Smooth muscle cell (in vitro differentiated cells): ENCODE measurements at regions not wholly inside any gene's neighbourhood (a gene's known extent, or its start where the extent isn't known, plus 50 kb on each side); places are given as distances from the start of the nearest gene placed in this dataset.

Source experiments
- DNase-seq: peaks from one replicate; lab custom pipeline; 2025; ENCODE audit not compliant: unreplicated experiment; lab: John Stamatoyannopoulos, UW
- H2AFZ ChIP-seq: fragments of 200-600 bp; sonication (generic); 2 replicates; pipeline ENCODE4 v1.6.0; 2016; ENCODE audit warnings: antibody characterized with exemption, low read depth, mild to moderate bottlenecking
- H3F3A ChIP-seq: fragments of 200-600 bp; sonication (generic); 2 replicates; pipeline ENCODE4 v1.6.0; 2017; ENCODE audit warnings: antibody characterized with exemption, low read depth
- H3K27ac ChIP-seq: fragments of 200-600 bp; sonication (generic); 2 replicates; pipeline ENCODE4 v1.5.1; 2016; ENCODE audit warnings: low read depth, mild to moderate bottlenecking
- H3K27me3 ChIP-seq: fragments of 200-600 bp; sonication (generic); 2 replicates; pipeline ENCODE4 v1.6.1; 2016; ENCODE audit warnings: low read depth, mild to moderate bottlenecking
- H3K36me3 ChIP-seq: fragments of 200-600 bp; sonication (generic); 2 replicates; pipeline ENCODE4 v1.5.1; 2016; ENCODE audit warnings: low read depth
- H3K4me1 ChIP-seq: fragments of 200-600 bp; sonication (generic); 2 replicates; pipeline ENCODE4 v1.5.1; 2016; ENCODE audit warnings: low read depth
- H3K4me2 ChIP-seq: fragments of 200-600 bp; sonication (generic); 2 replicates; pipeline ENCODE4 v1.6.0; 2016; ENCODE audit warnings: mild to moderate bottlenecking
- H3K4me3 ChIP-seq: fragments of 200-600 bp; sonication (generic); 2 replicates; pipeline ENCODE4 v1.5.1; 2016; ENCODE audit warnings: mild to moderate bottlenecking
- H3K79me2 ChIP-seq: fragments of 200-600 bp; sonication (generic); 2 replicates; pipeline ENCODE4 v1.6.0; 2016; ENCODE audit warnings: low read depth, mild to moderate bottlenecking
- H3K9ac ChIP-seq: fragments of 200-600 bp; sonication (generic); 2 replicates; pipeline ENCODE4 v1.6.0; 2016; ENCODE audit warnings: low read depth
- H3K9me3 ChIP-seq: fragments of 200-600 bp; sonication (generic); replicated peaks from 2 replicates; pipeline ENCODE4 v1.5.1; 2016; ENCODE audit warnings: low read depth
- H4K20me1 ChIP-seq: fragments of 200-600 bp; sonication (generic); 2 replicates; pipeline ENCODE4 v1.6.0; 2016; ENCODE audit warnings: low read depth
- WGBS: methylation state at CpG from one replicate; pipeline ENCODE4 v1.1.7; 2016; ENCODE audit warnings: low lambda C conversion rate; 5-methylcytosine and 5-hydroxymethylcytosine counted together
- TF ChIP-seq, protein P1 (sequence below): fragments of 200-600 bp; sonication (generic); IDR thresholded peaks from 2 replicates; pipeline ENCODE4 v1.5.1; 2017; ENCODE audit warnings: borderline replicate concordance, mild to moderate bottlenecking, antibody characterized with exemption; ENCODE audit not compliant: insufficient read depth, poor library complexity, severe bottlenecking

DNA sequence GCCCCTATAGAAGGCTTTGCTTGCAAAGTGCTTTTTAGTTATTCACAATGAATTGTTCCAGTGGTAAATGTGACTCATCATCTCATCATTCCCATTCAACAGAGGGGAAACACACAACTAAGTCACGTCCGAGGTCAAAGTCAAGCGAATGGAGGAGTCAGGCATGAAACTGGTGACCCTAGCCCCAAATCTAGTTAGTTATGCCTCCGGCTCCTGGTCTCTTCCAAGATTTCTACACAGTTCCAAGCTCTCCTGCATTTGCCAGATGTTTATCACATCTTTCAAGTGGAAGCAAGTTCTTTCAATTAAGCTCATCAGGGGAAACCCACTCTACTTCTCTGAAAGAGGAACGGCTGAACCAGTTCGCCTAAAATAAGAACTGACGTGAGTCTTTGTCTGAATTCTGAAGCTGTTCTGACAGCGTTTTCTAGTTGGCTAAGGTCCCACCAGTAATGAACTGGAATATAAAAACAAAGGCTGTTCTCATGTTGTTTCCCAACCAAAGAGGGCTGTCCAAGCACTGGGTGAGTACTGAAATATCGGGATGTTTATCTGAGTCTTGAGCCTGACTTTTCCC, 140.9 kb upstream of the NRBF2 start:
- Histone ChIP-seq H3K27me3 (no peaks in the 10 kb centered on the region), H3F3A (no peaks in the 10 kb centered on the region), H3K4me2 (no peak overlapping the region), H3K27ac (no peak overlapping the region), H3K36me3 (no peaks in the 10 kb centered on the region), H4K20me1 (no peaks in the 10 kb centered on the region), H3K4me3 (no peak overlapping the region), H3K9me3 (no peaks in the 10 kb centered on the region), H3K9ac (no peak overlapping the region), H3K79me2 (no peaks in the 10 kb centered on the region), H2AFZ (no peak overlapping the region), H3K4me1 (peaks cover 1% of the 10 kb centered on the region)
- TF ChIP-seq, protein P1, sequence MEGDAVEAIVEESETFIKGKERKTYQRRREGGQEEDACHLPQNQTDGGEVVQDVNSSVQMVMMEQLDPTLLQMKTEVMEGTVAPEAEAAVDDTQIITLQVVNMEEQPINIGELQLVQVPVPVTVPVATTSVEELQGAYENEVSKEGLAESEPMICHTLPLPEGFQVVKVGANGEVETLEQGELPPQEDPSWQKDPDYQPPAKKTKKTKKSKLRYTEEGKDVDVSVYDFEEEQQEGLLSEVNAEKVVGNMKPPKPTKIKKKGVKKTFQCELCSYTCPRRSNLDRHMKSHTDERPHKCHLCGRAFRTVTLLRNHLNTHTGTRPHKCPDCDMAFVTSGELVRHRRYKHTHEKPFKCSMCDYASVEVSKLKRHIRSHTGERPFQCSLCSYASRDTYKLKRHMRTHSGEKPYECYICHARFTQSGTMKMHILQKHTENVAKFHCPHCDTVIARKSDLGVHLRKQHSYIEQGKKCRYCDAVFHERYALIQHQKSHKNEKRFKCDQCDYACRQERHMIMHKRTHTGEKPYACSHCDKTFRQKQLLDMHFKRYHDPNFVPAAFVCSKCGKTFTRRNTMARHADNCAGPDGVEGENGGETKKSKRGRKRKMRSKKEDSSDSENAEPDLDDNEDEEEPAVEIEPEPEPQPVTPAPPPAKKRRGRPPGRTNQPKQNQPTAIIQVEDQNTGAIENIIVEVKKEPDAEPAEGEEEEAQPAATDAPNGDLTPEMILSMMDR: no peak
- no peak for DNase-seq
- WGBS: 78% methylated on average over 9 of the region's 9 CpGs

DNA sequence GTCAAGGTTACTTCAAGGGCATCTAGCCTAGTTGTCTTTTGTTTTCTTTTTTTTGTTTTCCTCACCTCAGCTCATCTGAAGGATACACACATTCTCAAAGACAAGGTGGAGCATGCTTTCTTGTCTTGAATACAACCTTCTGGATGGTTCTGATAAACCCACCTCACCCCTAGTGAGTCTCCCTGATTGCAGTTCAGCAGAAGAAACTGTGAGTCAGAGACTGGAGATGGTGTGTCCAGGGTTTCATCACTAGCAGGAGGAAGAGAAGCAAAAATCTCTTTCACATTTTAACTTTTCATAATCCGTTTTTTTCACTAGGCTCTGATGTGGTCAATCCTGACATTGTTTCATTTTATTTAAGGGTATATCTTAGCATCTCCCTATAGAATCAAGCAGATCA, 143.0 kb upstream of the NRBF2 start:
- no peak overlapping the region for H3K4me3 ChIP-seq
- no peak overlapping the region for H3K9ac ChIP-seq
- H3F3A ChIP-seq: no peaks in the 10 kb centered on the region
- H3K36me3 ChIP-seq: no peaks in the 10 kb centered on the region
- no peak for DNase-seq
- no peaks in the 10 kb centered on the region for H4K20me1 ChIP-seq
- H3K4me1 ChIP-seq: peaks cover 6% of the 10 kb centered on the region
- no peaks in the 10 kb centered on the region for H3K79me2 ChIP-seq
- H3K9me3 ChIP-seq: no peaks in the 10 kb centered on the region
- H3K27ac ChIP-seq: no peak overlapping the region
- H3K27me3 ChIP-seq: no peaks in the 10 kb centered on the region
- 75% methylated on average over 1 of the region's 1 CpG for WGBS
- TF ChIP-seq, protein P1: no peak
- H2AFZ ChIP-seq: no peak overlapping the region
- H3K4me2 ChIP-seq: no peak overlapping the region

DNA sequence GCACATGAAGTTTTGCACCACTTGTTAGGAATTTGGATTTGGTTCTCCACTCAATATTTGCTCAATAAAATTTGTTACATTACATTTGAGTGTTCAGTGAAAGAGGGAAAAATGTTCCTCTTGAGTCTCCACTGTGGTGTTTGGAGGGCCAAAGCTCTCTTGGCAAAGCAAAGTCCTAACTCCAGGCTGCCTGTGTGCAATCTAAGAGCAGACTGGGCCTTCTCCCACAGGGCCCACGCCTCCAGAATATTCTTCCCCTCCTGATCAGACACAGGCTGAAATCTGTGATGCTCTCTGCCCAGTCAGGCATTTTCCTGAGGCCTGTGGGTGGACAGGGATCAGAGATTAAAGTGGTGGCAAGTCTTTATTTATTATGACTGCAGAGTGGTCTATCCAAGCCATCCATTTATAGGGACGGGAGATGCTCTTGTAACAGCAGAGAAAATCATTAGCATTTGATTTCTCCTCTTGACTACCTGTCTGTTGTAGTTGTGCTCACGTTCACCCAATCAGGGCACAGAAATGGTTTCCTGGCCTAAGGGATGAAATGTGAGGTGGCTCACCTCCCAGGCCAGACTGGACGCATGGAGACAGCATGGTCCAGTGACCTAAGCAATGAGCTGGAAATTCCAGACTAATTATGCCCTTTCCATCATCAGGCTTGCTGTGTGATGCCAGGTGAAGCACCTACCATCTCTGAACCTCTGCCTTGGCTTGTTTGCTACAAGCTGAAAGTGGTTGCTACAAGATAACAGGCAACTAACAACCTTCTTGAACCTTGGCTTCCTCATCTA, 147.1 kb upstream of the NRBF2 start:
- H3K9me3 ChIP-seq: no peaks in the 10 kb centered on the region
- H3K9ac ChIP-seq: no peak overlapping the region
- no peak for DNase-seq
- no peak overlapping the region for H3K27ac ChIP-seq
- TF ChIP-seq, protein P1: no peak
- no peaks in the 10 kb centered on the region for H3K36me3 ChIP-seq
- no peak overlapping the region for H2AFZ ChIP-seq
- no peaks in the 10 kb centered on the region for H3K27me3 ChIP-seq
- WGBS: 80% methylated on average over 4 of the region's 4 CpGs
- no peaks in the 10 kb centered on the region for H3F3A ChIP-seq
- H3K79me2 ChIP-seq: no peaks in the 10 kb centered on the region
- H4K20me1 ChIP-seq: no peaks in the 10 kb centered on the region
- no peak overlapping the region for H3K4me3 ChIP-seq
- H3K4me1 ChIP-seq: peaks cover 6% of the 10 kb centered on the region
- no peak overlapping the region for H3K4me2 ChIP-seq

DNA sequence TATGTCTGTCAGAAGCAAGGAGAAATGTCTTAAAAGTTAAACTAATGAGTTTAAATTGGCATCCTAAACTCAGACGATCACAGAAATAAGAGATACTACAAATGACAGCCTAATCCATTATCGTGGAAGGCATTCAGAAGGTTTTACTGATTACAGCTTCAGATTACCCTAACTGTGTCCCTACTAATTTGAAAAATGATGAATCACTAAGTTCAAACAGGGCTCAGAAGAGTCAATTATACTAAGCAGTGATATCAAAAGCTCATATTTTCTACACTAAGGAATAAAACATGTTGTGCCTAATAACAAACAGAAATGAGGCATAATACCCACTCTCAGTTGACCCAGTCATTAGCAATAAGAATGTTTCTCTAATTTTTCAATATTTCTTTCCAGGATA, 152.0 kb upstream of the NRBF2 start:
- DNase-seq: no peak
- no peaks in the 10 kb centered on the region for H3K27me3 ChIP-seq
- no peak overlapping the region for H3K9ac ChIP-seq
- H3K4me1 ChIP-seq: no peaks in the 10 kb centered on the region
- no peak overlapping the region for H3K27ac ChIP-seq
- no peaks in the 10 kb centered on the region for H4K20me1 ChIP-seq
- WGBS: 74% methylated on average over 2 of the region's 2 CpGs
- H3K4me2 ChIP-seq: no peak overlapping the region
- no peaks in the 10 kb centered on the region for H3K9me3 ChIP-seq
- H3K36me3 ChIP-seq: no peaks in the 10 kb centered on the region
- TF ChIP-seq, protein P1: no peak
- no peaks in the 10 kb centered on the region for H3K79me2 ChIP-seq
- no peaks in the 10 kb centered on the region for H3F3A ChIP-seq
- no peak overlapping the region for H2AFZ ChIP-seq
- H3K4me3 ChIP-seq: no peak overlapping the region
